ENCODE measurements at regions not wholly inside any gene's neighbourhood (a gene's known extent, or its start where the extent isn't known, plus 50 kb on each side); places are given as distances from the start of the nearest gene placed in this dataset.

GRCh38 chr11:116403794-116404461, 368.9 kb downstream of the BUD13 start:
- TF ChIP-seq POLR2AphosphoS5 (IDR thresholded peaks at IDR 0.05) (no peak), POLR2A (IDR thresholded peaks at IDR 0.05) (no peak), CTCF (IDR thresholded peaks at IDR 0.05) (no peak), EP300 (IDR thresholded peaks at IDR 0.05) (no peak)
- H3K9me3 ChIP-seq = no peaks in the 10 kb centered on the region
- DNase-seq (ENCODE audit: low spot score in 2 of 2) = no peak
- no peaks in the 10 kb centered on the region for H3K36me3 ChIP-seq
- WGBS = 70% methylated on average over 4 of the region's 4 CpGs
- no peak overlapping the region for H3K4me3 ChIP-seq
- H3K27me3 ChIP-seq = peaks cover 3% of the 10 kb centered on the region
- no peak overlapping the region for H3K27ac ChIP-seq
- no peaks in the 10 kb centered on the region for H3K4me1 ChIP-seq

DNA sequence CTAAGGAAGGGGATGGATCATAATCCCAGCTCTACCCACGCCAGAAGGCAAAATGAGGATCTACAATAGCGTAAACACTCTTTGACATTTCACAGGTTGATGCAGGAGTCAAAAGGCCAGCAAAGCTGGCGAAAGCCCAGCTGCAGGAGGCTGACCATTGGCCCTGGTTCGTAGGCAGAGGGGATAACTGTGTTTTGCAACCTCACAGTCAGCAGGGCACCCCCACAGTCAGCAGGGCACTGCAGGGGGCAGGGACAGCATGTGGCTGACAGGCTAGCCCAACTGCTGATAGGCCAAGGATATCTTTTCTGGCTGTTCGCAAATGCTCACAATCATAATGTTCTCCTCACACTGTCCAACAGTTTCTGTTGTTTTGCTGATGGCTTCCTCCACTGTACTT, 372.7 kb downstream of the BUD13 start:
- Histone ChIP-seq H3K9me3 (no peaks in the 10 kb centered on the region), H3K4me3 (no peak overlapping the region), H3K27ac (no peak overlapping the region), H3K4me1 (no peaks in the 10 kb centered on the region), H3K27me3 (no peaks in the 10 kb centered on the region), H3K36me3 (no peaks in the 10 kb centered on the region)
- TF ChIP-seq POLR2AphosphoS5 (IDR thresholded peaks at IDR 0.05) (no peak), CTCF (IDR thresholded peaks at IDR 0.05) (no peak), EP300 (IDR thresholded peaks at IDR 0.05) (no peak), POLR2A (IDR thresholded peaks at IDR 0.05) (no peak)
- no peak for DNase-seq (ENCODE audit: low spot score in 2 of 2)
- 84% methylated on average over 5 of the region's 5 CpGs for WGBS

- DNase-seq (ENCODE audit: low spot score in 2 of 2) = no peak
- Histone ChIP-seq H3K36me3 (no peaks in the 10 kb centered on the region), H3K27me3 (peaks cover 3% of the 10 kb centered on the region), H3K4me1 (no peaks in the 10 kb centered on the region), H3K9me3 (no peaks in the 10 kb centered on the region), H3K4me3 (no peak overlapping the region), H3K27ac (no peak overlapping the region)
- 43% methylated on average over 4 of the region's 4 CpGs for WGBS
- no peak for TF ChIP-seq POLR2A (IDR thresholded peaks at IDR 0.05)
- TF ChIP-seq CTCF (IDR thresholded peaks at IDR 0.05) = no peak
- no peak for TF ChIP-seq EP300 (IDR thresholded peaks at IDR 0.05)
- TF ChIP-seq POLR2AphosphoS5 (IDR thresholded peaks at IDR 0.05) = no peak
Measured at GRCh38 chr11:116397602-116398084, 375.1 kb downstream of the BUD13 start.

- H3K27ac ChIP-seq = no peak overlapping the region
- no peaks in the 10 kb centered on the region for H3K9me3 ChIP-seq
- DNase-seq (ENCODE audit: low spot score in 2 of 2) = no peak
- no peaks in the 10 kb centered on the region for H3K36me3 ChIP-seq
- H3K27me3 ChIP-seq = peaks cover 3% of the 10 kb centered on the region
- 56% methylated on average over 2 of the region's 2 CpGs for WGBS
- H3K4me1 ChIP-seq = no peaks in the 10 kb centered on the region
- no peak for TF ChIP-seq POLR2AphosphoS5 (IDR thresholded peaks at IDR 0.05)
- no peak for TF ChIP-seq CTCF (IDR thresholded peaks at IDR 0.05)
- no peak for TF ChIP-seq EP300 (IDR thresholded peaks at IDR 0.05)
- TF ChIP-seq POLR2A (IDR thresholded peaks at IDR 0.05) = no peak
- H3K4me3 ChIP-seq = no peak overlapping the region
Measured at GRCh38 chr11:116396331-116396730, 376.5 kb downstream of the BUD13 start.

GRCh38 chr11:116394022-116394421, 378.8 kb downstream of the BUD13 start:
- no peaks in the 10 kb centered on the region for H3K36me3 ChIP-seq
- H3K4me1 ChIP-seq = peaks cover 2% of the 10 kb centered on the region
- 85% methylated on average over 3 of the region's 3 CpGs for WGBS
- H3K27ac ChIP-seq = no peak overlapping the region
- TF ChIP-seq POLR2A (IDR thresholded peaks at IDR 0.05) (no peak), EP300 (IDR thresholded peaks at IDR 0.05) (no peak), POLR2AphosphoS5 (IDR thresholded peaks at IDR 0.05) (no peak), CTCF (IDR thresholded peaks at IDR 0.05) (no peak)
- H3K4me3 ChIP-seq = no peak overlapping the region
- peaks cover 3% of the 10 kb centered on the region for H3K27me3 ChIP-seq
- no peaks in the 10 kb centered on the region for H3K9me3 ChIP-seq
- DNase-seq (ENCODE audit: low spot score in 2 of 2) = no peak

Measured in suprapubic skin (tissue), 4 donors.